ENCODE measurements at regions not wholly inside any gene's neighbourhood (a gene's known extent, or its start where the extent isn't known, plus 50 kb on each side); places are given as distances from the start of the nearest gene placed in this dataset.

DNA sequence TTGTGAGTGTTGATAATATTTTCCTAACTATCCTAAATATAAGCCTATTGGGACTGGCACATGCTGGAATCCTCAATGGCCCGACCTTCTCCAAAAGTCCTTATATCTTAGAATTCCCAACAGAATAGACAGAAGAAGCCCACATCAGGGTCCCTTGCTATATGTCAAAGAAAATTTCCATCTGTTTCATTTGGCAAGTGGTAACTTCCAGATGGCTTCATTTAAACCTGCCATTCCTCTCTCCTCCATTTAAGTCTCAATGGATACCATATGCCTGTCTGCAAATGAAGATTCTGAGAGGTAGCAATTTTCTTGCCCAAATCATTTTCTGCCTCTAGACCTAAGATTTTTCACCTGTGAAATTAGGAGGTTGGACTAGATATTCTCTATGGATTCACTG is 73.1 kb upstream of the KCNA4 start:
- no peak for DNase-seq (ENCODE audit: extremely low read depth in 1 of 11, low read depth in 9 of 11, low spot score in 4 of 11)

DNA sequence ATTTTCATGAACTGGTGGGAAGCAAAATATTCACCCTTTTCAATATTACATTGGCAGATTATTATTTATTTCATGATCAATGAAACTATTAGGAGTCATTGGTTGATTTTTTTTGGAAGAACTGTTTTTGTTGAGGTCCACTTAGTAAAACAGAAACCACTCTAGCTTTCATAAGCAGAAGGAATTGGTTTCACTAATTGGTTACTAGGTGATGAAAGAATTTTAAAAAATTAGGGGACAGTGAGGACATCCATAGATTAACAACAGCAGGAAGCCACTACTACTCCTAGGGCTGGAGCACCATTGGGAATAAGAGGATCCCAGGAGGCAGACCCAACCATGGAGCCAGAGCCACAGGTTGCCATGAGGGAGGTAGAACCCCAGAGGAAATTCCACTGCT is 74.4 kb upstream of the KCNA4 start:
- DNase-seq (ENCODE audit: extremely low read depth in 1 of 11, low read depth in 9 of 11, low spot score in 4 of 11), result no peak

DNA sequence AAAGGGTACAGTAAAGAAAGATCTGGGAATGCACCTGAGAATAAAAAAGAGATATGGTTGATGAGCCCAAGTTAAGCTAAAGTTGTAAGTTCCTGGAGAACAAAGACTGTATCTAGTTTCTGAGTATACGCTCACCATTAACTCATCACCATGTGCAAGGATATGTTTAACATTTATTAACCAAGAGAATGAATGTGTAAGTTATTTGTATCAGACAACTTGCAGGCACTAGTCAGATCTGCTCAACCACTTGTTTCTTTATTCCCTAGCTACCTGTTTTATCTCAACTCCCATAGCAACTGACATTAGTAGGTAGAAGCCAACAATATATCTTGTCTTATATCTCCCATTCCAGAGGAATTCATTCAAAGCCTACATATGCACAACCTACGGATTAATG is 74.9 kb upstream of the KCNA4 start:
- no peak for DNase-seq (ENCODE audit: extremely low read depth in 1 of 11, low read depth in 9 of 11, low spot score in 4 of 11)

DNA sequence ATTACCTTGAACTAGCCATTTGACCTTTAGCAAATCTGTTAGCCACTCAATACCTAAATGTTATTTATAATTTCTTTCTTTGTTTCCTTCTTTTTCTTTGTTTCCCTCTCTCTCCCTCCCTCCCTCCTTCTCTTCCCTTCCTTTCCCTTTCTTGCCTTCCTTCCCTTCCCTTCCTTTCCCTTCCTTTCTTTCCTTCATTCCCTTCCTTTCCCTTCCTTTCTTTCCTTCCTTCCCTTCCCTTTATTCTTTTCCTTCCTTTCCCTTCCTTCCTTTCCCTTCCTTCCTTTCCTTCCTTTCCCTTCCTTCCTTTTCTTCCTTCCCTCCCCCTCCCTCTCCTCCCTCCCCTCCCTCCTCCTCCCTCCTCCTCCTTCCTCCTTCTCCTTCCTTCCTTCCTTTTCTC is 75.7 kb upstream of the KCNA4 start:
- no peak for DNase-seq (ENCODE audit: extremely low read depth in 1 of 11, low read depth in 9 of 11, low spot score in 4 of 11)

DNA sequence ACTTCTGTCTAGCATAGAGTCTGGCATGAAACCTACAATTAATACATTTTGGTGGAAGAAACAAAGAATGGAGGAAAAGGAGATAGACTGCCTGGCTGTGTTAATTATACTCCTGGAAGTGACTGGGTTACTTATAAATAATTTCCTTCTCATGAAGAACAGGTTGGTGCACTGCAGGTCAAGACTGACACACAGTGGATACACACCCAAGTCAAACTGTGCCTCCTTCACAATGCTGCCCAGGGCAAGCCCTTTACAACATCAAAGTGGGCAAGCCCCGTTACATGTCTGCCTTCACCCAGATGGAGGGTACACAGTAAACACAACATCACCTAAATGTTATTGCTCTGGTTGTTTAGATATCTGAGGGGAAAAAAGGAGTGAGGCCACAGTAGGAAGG is 83.7 kb upstream of the KCNA4 start:
- no peak for DNase-seq (ENCODE audit: extremely low read depth in 1 of 11, low read depth in 9 of 11, low spot score in 4 of 11)

DNA sequence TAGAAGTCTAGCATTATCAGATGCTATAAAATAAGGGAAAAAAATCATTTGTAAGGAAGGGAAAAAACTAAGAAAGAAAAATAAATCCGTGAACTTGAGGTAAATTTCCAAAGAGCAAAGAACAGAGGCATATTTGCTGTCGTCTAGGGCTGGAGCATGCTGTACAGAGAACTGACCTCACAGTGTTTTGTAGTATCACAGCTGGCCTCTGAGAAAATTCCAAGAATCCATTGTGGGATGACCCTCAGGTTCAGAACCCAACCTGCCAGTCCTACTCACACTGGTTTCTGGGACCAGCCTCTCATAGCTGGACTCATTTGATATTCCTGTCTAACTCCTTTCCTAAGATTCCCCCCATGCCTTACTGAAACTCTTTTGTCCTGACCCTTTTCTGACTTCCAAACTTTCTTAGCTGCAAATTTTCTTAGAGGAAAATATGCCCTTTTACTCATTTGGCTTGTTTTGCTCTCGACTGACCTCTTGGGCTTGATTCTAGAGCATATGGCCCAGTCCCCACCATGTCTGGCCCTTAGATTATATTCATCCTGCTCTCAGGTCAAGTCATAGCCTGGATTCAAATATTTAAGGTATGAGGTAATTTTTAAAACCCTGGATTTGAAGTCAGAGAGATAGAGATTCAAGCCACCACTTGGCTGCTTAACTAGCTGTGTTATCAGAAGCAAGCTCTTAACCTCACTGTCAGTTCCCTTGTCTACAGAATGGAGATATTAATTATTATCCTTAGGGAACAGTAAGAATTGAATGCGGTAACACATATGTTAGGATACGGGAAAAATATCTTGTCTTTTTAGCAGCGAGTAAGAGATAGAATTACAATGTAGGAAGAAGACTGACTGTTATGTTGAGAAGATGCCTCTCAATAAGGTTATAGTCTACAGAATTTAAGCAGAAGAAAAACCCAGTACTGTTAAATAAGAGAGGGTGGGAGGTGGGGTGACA is 89.7 kb upstream of the KCNA4 start:
- DNase-seq (ENCODE audit: extremely low read depth in 1 of 11, low read depth in 9 of 11, low spot score in 4 of 11), result no peak

DNA sequence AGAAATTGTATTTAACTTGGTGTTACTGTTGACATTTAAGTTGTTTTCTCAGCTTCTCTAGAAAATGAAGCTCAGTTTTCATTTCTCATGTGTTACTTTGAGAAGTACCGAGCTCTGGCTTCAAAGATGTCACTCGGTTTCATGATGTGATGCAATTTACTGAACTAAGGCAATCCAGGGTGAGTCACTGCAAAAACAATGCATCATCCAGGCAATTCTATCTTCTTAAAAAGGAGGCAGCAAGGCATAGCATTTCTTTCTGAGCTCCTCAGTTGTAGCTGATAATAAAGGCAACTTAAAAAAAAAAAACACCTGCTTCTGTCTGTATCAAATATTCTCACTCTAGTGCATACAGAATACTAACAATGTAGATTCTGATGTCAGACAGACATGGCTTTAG is 91.1 kb upstream of the KCNA4 start:
- no peak for DNase-seq (ENCODE audit: extremely low read depth in 1 of 11, low read depth in 9 of 11, low spot score in 4 of 11)

DNA sequence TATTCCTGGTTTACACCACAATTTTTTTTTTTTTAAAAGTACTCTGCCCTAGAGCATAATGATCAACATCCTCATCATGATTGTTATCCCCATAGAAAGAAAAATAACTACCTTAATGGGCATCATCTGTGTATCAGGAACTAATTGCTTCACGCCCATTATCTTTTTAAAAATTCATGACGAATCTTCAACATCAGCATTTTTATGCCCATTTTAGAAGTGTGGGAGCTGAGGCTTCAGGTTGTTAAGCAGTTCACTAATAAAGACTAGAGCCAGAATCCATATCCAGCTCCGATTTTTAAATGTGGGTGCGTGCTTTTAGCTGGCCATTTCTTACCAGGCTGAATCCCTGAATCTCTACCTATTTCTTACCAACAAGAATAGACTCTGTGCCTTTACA is 92.9 kb upstream of the KCNA4 start:
- DNase-seq (ENCODE audit: extremely low read depth in 1 of 11, low read depth in 9 of 11, low spot score in 4 of 11), result no peak

DNA sequence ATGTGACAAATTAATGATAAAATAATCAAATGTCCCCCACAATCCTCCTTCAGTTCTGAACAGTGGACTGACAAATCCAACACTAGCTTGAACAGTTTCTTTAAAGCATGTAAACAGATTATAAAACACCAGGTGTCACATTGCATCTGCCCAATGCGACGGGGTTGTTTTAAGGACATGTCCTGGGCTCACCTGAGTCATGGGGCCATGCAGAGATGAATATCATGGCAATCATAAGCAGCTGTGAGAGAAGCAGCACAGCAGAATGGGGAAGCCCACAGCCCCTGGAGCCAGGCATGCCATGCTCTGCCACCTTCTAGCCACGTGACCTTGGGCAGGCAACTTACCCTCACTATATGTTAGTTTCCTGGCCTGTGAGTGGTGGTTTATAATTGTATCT is 93.9 kb upstream of the KCNA4 start:
- no peak for DNase-seq (ENCODE audit: extremely low read depth in 1 of 11, low read depth in 9 of 11, low spot score in 4 of 11)

DNA sequence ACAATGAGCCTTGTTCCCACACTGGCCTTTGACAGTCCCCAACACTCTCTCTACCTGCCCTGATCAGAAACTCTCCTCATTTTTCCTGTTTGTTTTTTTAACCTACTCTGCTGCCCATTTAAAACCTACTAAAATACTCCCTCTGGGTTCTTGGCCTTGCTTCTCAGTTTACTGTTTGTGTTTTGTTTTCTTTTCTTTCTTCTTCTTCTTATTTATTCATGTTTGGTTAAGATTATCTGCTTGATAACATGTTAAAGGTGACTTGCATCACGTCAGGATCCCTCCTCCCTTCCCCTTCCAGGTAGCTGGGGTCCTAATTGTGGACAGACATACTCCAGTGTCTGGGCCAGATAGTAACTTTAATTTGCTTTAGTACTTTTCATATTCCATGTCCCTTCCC is 95.0 kb upstream of the KCNA4 start:
- no peak for DNase-seq (ENCODE audit: extremely low read depth in 1 of 11, low read depth in 9 of 11, low spot score in 4 of 11)

DNA sequence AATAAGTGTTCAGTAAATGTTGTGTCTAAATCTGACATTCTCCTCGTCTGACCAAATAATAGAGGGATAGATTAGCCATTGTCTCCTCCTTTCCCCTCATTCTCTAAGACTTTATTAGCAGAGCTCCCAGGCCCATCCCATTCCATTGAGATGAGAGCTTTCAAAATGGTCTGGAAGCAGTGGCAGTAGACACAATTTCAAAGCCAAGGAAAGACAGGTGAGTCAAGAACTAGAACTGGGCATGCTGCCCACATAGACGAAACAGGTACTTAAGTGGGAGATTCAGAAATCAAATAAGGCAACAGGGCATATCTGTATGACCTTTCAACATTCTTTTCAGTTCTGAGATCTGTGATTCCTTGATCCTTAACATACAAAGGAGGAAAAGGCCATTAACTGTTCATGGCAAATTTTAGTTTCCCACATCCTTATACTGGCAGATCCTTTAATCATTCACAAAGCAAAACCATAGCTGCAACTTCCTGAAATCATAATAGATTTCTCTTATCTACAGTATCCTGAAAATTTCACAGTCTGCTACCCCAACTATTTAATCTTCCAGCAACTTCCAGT is 96.6 kb upstream of the KCNA4 start:
- no peak for DNase-seq (ENCODE audit: extremely low read depth in 1 of 11, low read depth in 9 of 11, low spot score in 4 of 11)

DNA sequence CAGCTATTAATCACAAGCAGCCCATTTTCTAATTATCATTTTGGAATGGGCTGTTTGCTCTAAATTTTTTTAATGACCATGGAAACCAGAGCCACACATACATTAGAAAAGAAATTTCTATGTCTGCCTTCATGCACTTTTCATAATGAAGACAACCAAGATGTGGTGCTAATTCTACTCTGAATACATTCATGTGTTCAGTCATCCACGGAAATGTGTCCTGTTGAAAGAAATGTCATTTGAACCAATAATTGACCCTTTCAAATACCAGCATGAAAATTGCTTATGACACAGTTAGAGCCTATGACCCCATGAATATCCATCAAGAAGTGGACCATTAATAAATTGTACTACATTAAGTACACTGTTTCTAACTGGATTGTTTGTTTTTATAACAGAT is 99.7 kb upstream of the KCNA4 start:
- no peak for DNase-seq (ENCODE audit: extremely low read depth in 1 of 11, low read depth in 9 of 11, low spot score in 4 of 11)

DNA sequence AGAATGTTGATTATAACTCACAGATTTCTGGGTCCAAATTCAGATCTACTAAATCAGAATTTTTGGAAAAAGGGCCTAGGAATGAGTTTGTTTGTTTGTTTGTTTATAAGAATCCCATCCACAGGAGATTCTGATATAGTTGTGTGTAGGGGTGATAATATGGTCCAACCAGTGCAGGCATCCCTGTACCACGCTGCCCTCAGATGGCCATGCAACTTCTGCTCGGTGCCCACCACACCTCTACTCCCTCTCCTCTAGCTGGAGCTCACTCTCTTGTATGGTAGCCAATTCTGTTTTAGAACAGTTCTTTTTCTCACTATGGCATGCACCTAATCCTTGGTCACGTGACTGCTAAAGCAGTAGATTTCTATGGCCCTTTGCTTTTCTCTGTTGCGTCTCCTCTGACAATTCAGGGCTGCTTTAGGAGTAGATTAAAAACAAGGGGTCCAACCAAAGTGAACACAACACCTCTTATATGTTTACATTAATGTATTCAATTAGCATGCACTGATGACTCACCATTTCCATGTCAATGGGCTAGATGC is 103.3 kb upstream of the KCNA4 start:
- DNase-seq (ENCODE audit: extremely low read depth in 1 of 11, low read depth in 9 of 11, low spot score in 4 of 11), result no peak

DNA sequence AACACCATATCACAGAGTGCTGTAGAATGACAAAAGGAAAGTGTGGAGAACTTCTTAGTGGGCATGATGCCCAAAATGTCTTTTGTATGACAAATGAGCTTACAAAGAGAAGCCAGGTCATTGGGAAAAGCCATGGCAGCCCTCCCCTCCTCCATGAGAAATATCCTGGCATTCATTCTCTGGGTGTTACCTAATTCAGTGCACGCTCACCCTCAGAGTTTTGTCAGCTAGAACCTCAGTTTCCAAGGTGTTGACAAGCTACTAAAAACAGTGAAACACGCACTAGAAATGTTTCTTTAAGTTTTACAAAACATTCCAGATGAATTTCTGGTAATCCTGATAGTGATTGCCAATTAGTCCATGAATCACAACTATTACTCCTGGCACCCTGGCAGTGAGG is 105.4 kb upstream of the FSHB start:
- DNase-seq (ENCODE audit: extremely low read depth in 1 of 11, low read depth in 9 of 11, low spot score in 4 of 11), result no peak

DNA sequence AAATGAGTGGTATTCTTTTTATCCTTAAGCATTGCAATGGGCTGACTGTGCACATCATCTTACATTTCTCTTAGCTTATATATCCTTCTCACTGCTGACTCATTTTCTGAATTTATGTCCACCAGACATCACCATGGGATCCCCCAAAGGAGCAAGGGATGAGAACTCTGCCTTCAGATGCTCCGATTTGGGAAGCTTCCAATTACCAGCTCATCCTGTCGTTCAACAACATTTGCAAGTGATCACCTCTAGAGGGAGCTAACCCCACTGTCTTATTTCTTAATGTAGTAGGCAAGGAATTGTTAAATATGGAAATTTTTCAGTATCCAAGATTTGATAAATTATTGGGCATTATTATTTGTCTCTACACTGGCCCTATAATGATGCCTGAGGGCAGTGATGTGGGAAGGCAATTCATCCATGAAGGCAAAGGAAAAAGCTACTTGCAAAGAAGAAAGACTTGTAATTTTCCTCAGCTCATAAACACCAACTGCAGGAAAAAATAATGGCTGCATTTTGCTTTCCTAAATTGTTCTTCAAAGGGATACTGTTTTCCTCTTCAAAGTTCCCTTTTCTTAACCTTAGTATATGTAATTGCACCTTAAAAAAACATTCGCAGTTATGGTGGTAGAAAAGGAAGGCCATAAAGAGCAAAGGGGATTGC is 102.4 kb upstream of the FSHB start:
- DNase-seq (ENCODE audit: extremely low read depth in 1 of 11, low read depth in 9 of 11, low spot score in 4 of 11), result peak in 1 of 11 donors; percentile 8

DNA sequence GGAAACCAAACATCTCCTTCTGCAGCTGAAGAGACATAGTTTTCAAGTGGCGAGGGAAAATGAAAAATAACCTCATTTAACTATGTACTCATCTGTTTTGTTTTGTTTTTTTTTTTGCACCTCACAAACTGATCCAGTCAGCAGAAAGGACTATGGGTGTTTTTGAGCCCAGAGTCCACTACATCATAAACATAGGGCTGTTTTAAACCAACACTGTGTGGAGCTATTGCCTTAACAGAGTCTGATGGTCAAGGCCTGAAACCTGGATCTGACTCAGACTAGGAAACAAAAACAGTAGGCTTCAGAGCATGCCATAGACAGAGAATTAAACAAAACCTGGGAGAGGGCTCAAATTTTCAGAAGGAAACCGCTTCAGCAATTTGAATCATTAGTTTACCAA is 99.3 kb upstream of the FSHB start:
- DNase-seq (ENCODE audit: extremely low read depth in 1 of 11, low read depth in 9 of 11, low spot score in 4 of 11), result no peak

DNA sequence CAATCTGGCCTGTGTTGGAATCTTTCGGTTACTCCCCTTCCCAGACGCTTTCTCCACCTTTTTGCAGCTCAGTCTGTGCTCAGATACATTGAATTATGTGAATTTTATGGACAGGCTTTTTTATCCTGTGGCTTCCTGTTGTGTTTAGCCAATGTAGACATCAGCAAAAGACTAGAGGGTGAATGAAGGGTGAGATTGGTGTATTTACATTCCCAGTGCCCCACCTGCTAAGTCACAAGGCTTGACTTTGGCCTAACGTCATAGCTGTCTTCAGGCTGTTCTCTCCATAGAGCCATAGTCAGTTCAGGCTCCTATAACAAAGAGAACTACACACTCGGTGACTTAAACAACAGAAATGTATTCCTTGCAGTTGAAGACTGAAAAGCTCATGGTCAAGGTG is 97.5 kb upstream of the FSHB start:
- DNase-seq (ENCODE audit: extremely low read depth in 1 of 11, low read depth in 9 of 11, low spot score in 4 of 11), result no peak

DNA sequence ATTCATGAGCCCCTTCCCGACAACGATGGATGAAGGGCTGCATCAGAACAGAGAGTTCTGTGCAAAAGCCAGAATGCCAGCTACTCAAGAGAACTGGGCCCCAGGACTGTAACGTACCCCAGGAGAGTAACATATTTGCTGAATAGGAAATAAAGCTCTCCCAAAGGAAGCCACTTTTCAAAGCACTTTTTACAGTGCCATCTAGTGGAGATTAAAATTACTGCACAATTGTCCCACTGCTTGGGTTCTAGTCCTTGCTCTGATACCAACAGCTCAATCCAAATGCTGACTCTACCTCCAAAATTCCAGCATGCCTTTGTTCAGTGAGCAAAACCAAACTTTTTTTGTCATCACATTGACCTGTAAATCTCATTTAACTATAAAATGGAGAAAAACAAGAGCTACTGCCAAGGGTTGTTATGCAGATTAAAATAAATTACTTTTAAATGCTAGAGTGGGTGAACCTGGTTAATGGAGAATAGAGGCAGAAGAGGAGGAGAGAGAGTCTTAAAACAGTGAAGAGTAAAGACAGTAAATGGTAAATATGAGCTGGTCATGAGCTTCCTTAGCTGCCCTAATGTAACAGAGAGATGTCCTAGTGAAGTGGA is 87.6 kb upstream of the FSHB start:
- DNase-seq (ENCODE audit: extremely low read depth in 1 of 11, low read depth in 9 of 11, low spot score in 4 of 11), result peak in 7 of 11 donors; percentile 14 to 46 (median 26)

DNA sequence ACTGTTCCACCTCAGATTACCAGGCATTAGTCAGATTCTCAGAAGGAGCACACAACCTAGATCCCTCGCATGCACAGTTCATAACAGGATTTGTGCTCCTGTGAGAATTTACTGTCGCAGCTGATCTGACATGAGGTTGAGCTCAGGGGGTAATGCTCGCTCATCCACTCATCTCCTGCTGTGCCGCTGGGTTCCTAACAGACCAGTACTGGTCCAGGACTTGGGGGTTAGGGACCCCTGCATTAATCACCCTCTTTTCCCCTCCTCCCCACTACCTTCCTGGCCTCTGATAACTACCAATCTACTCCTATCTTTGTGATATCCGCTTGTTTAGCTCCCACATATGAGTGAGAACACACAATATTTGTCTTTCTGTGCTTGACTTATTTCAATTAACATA is 83.5 kb upstream of the FSHB start:
- no peak for DNase-seq (ENCODE audit: extremely low read depth in 1 of 11, low read depth in 9 of 11, low spot score in 4 of 11)

DNA sequence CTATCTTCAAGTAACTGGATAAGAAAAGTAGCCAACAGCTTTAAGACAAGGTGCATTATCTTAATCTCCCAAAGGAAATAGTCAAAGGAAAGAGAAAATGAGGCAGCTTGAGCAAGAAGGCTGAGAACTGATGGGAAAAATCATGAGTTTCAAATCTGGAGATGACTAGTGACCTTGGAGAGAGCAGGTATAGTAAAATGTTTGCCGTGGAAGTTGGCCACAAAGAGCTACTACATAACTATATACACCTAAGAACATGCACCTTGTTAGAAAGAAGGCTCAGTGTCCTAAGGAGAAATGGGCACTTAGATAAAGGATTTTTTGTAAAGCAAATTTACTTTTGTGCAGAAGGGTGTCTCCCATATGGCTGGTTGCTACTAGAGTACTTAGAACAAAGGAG is 80.8 kb upstream of the FSHB start:
- DNase-seq (ENCODE audit: extremely low read depth in 1 of 11, low read depth in 9 of 11, low spot score in 4 of 11), result no peak

Data from renal cortex interstitium (tissue), 11 donors.